ENCODE measurements at regions not wholly inside any gene's neighbourhood (a gene's known extent, or its start where the extent isn't known, plus 50 kb on each side); places are given as distances from the start of the nearest gene placed in this dataset.
"Not testable (repeated sequence)": the region's sequence is repeated elsewhere in the genome, so short reads cannot be mapped to it uniquely, and the experiment has no call there.

DNA sequence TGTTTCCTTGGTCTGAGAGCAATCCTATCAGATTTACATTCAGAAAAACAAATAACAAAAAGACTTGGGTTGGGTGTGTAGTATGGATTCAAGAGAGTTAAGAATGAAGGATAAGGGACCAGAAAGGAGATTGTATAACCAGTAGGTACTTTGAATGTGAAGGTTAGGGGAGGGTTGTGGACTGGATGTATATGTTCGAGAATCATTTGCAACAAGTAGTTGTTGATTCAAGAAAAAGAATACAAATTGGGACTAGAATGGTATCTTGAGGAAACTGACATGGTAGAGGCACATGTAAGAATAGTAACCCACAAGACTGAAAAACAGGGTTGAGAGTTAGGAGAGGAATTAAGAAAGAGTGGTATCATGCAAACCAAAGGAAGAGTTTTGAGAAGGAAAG is 240.0 kb upstream of the PPP1R3A start:
- DNase-seq: no peak
- no peak for ATAC-seq
- ChIA-PET CTCF (no interaction called here), POLR2A (no interaction called here)
- no peaks in the 10 kb centered on the region for H3K9me3 Mint-ChIP-seq (ENCODE audit: insufficient read depth)
- H3K4me3 Mint-ChIP-seq: no peak overlapping the region
- no peaks in the 10 kb centered on the region for H3K27me3 Mint-ChIP-seq (ENCODE audit: low read depth)
- H3K36me3 Mint-ChIP-seq (ENCODE audit: low read depth): no peaks in the 10 kb centered on the region
- H3K4me1 Mint-ChIP-seq (ENCODE audit: low read depth): no peaks in the 10 kb centered on the region
- no peak overlapping the region for H3K27ac Mint-ChIP-seq

DNA sequence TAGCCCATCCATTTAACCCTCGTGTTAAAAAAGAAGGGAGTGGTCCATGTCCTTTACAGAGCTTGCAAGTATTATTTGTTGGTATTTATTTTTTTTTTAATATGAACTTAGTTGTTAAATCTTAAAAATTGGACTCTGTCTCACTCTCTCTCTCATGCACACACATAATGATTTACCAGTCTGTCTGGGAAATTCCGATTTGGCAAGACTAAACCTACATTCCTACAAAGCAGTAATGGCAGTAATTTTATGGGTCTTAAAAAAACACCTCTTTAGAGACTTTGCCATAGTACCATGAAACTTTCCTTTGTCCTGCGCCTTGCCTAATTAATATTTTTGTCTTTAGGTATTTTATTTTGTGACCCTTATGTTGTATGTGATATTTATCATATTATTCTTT is 239.5 kb upstream of the PPP1R3A start:
- H3K36me3 Mint-ChIP-seq (ENCODE audit: low read depth): no peaks in the 10 kb centered on the region
- H3K4me1 Mint-ChIP-seq (ENCODE audit: low read depth): no peaks in the 10 kb centered on the region
- H3K27ac Mint-ChIP-seq: no peak overlapping the region
- no peaks in the 10 kb centered on the region for H3K27me3 Mint-ChIP-seq (ENCODE audit: low read depth)
- ChIA-PET CTCF (no interaction called here), POLR2A (no interaction called here)
- no peak overlapping the region for H3K4me3 Mint-ChIP-seq
- DNase-seq (no peak), ATAC-seq (no peak)
- no peaks in the 10 kb centered on the region for H3K9me3 Mint-ChIP-seq (ENCODE audit: insufficient read depth)

GRCh38 chr7:114156178-114156577 is 237.4 kb upstream of the PPP1R3A start:
- Mint-ChIP-seq H3K4me1 (ENCODE audit: low read depth) (no peaks in the 10 kb centered on the region), H3K4me3 (no peak overlapping the region), H3K27ac (no peak overlapping the region), H3K36me3 (ENCODE audit: low read depth) (no peaks in the 10 kb centered on the region), H3K27me3 (ENCODE audit: low read depth) (no peaks in the 10 kb centered on the region), H3K9me3 (ENCODE audit: insufficient read depth) (no peaks in the 10 kb centered on the region)
- no peak for ATAC-seq
- CTCF ChIA-PET: no interaction called here
- POLR2A ChIA-PET: no interaction called here
- DNase-seq: no peak

DNA sequence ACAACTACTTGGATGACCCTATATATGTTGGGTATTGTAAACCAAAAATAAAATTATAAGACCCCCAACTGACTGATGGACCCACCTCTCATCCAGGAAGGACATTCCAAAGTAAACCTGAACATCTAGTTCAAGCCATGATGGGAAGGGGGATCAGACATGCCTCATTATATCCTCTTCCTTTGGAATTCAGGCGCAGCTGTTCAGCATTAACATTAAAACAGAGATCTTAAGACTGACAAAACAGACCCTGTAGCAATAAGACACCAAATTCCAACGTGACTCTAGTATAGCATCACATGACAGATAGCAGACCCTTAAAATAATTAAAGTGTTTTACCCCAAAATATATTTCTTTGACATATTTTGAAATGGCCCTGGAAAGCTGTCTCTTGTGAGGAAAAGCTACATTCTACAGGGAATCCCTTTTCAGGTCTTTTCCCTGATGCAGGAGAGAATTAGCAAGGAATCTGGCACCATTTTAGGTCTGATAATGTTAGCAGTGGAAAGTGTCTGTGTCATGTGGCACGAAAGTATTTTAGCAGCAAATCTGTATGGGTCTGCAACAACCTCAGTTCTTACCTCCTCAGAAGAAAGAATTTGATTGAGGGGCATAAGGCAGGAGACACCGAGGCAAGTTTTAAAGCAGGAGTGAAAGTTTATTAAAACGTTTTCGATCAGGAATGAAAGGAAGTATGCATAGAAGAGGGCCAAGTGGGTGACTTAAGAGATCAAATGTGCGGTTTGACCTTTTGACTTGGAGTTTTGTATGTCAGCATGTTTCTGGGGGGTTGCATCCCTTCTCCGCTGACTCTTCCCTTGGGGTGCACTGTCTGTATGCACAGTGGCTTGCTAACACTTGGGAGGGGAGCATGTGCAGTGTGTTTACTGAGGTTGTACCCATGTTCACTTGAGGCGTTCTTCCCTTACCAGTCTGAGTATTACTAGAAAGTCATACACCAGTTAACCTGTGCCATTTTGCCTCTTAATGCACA is 236.6 kb upstream of the PPP1R3A start:
- no peak for ATAC-seq
- ChIA-PET POLR2A (no interaction called here), CTCF (no interaction called here)
- no peak for DNase-seq
- no peak overlapping the region for H3K27ac Mint-ChIP-seq
- H3K9me3 Mint-ChIP-seq (ENCODE audit: insufficient read depth): no peaks in the 10 kb centered on the region
- H3K27me3 Mint-ChIP-seq (ENCODE audit: low read depth): no peaks in the 10 kb centered on the region
- H3K4me3 Mint-ChIP-seq: no peak overlapping the region
- H3K36me3 Mint-ChIP-seq (ENCODE audit: low read depth): no peaks in the 10 kb centered on the region
- no peaks in the 10 kb centered on the region for H3K4me1 Mint-ChIP-seq (ENCODE audit: low read depth)

DNA sequence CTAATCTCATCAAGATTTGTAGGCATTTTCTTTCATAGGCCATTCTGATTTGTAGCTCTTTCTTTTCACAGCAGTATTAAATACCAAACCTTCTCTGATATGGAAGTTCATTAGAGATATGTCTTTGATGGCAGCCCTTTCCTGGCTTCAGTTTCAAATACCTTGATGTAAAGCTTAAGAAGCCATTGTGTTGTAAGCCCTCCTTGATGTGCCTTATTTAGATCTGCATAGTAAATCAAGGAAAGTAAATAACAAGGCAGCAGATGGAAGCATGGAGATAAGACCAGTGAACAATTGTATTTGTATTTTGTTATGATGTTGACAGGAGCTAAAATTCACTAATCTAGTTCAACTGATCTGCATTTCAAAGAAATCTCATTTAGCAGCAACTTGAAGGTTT is 234.9 kb upstream of the PPP1R3A start:
- no peak overlapping the region for H3K4me3 Mint-ChIP-seq
- CTCF ChIA-PET: no interaction called here
- H3K9me3 Mint-ChIP-seq (ENCODE audit: insufficient read depth): no peaks in the 10 kb centered on the region
- H3K27ac Mint-ChIP-seq: no peak overlapping the region
- POLR2A ChIA-PET: no interaction called here
- ATAC-seq: no peak
- H3K27me3 Mint-ChIP-seq (ENCODE audit: low read depth): no peaks in the 10 kb centered on the region
- no peak for DNase-seq
- H3K36me3 Mint-ChIP-seq (ENCODE audit: low read depth): no peaks in the 10 kb centered on the region
- no peaks in the 10 kb centered on the region for H3K4me1 Mint-ChIP-seq (ENCODE audit: low read depth)

DNA sequence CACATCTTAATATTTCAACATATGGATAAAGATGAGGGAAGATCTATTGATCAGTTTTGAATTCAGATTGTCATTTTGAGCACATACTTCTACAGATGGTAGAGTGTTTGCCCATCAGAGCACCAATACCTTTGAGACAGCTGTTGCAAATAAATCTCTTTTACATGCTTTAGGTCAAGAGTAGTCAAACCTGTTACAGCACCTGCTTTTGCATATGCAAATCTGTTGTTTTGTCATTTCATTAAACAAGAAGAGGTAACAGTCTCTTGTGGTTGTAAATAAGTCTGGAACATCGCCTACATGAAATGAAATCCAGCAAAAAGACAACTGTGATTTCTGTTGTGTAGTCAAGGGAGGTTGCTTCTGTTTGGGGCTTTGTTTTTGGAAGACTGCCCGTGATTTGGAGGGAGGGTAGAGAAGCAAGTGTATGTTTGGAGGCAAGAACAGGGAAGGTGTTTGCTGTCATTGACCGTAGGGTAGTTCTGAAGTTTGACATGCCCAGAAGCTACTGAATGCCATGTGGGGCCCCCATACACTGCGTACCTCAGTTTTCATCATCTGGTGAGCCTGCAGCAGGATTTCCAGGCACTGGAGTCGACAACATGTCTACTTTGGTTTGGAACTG is 233.6 kb upstream of the PPP1R3A start:
- H3K4me1 Mint-ChIP-seq (ENCODE audit: low read depth): no peaks in the 10 kb centered on the region
- no peak for ATAC-seq
- no peak overlapping the region for H3K27ac Mint-ChIP-seq
- H3K36me3 Mint-ChIP-seq (ENCODE audit: low read depth): no peaks in the 10 kb centered on the region
- POLR2A ChIA-PET: no interaction called here
- H3K27me3 Mint-ChIP-seq (ENCODE audit: low read depth): no peaks in the 10 kb centered on the region
- no peaks in the 10 kb centered on the region for H3K9me3 Mint-ChIP-seq (ENCODE audit: insufficient read depth)
- DNase-seq: no peak
- CTCF ChIA-PET: no interaction called here
- no peak overlapping the region for H3K4me3 Mint-ChIP-seq

DNA sequence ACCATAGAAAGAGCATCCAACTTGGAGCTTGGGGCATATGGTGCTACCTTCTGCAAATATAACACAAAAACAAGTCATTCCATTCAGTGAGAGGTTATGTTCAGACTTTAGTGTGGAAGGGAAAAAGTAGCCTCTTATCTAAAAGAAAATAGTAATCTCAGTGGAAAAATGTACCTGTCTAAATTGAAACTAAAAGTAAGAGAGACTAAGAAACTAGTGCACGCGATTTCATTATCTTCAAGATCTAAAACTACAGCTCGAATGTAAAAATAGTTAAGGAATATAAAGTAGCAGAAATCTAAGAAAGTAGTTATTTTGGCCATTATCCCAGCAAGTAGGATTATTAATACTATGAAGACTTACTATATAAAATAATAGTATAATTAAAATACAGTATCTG is 233.0 kb upstream of the PPP1R3A start:
- no peaks in the 10 kb centered on the region for H3K4me1 Mint-ChIP-seq (ENCODE audit: low read depth)
- ChIA-PET CTCF (no interaction called here), POLR2A (no interaction called here)
- H3K4me3 Mint-ChIP-seq: no peak overlapping the region
- H3K36me3 Mint-ChIP-seq (ENCODE audit: low read depth): no peaks in the 10 kb centered on the region
- DNase-seq (no peak), ATAC-seq (no peak)
- H3K9me3 Mint-ChIP-seq (ENCODE audit: insufficient read depth): no peaks in the 10 kb centered on the region
- no peaks in the 10 kb centered on the region for H3K27me3 Mint-ChIP-seq (ENCODE audit: low read depth)
- no peak overlapping the region for H3K27ac Mint-ChIP-seq

DNA sequence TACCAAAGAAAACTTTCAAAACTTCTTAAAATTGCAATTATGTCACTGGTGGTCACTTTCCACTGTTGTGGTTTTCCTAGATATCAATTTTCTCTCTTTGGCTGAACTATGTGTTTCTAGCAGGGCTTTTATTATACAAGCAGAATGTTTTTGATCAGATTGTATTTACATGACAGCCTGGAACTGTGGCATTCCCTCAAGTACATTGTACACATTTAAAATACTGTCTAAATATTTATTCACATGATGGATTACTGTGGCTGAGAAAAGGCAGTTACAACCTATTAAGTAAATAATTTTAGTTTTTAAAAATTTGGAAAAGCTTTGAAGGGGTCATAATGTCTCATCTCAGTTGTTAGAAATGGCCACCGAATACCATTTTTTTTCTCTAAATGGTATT is 231.9 kb upstream of the PPP1R3A start:
- POLR2A ChIA-PET: no interaction called here
- no peaks in the 10 kb centered on the region for H3K4me1 Mint-ChIP-seq (ENCODE audit: low read depth)
- no peak overlapping the region for H3K27ac Mint-ChIP-seq
- DNase-seq (no peak), ATAC-seq (no peak)
- CTCF ChIA-PET: no interaction called here
- H3K36me3 Mint-ChIP-seq (ENCODE audit: low read depth): no peaks in the 10 kb centered on the region
- no peak overlapping the region for H3K4me3 Mint-ChIP-seq
- H3K27me3 Mint-ChIP-seq (ENCODE audit: low read depth): no peaks in the 10 kb centered on the region
- H3K9me3 Mint-ChIP-seq (ENCODE audit: insufficient read depth): no peaks in the 10 kb centered on the region

GRCh38 chr7:114148779-114149178 is 230.0 kb upstream of the PPP1R3A start:
- no peak overlapping the region for H3K27ac Mint-ChIP-seq
- no peak overlapping the region for H3K4me3 Mint-ChIP-seq
- ATAC-seq (no peak), DNase-seq (no peak)
- POLR2A ChIA-PET: interaction anchor here (0.7 kb wide), 1 partner anchor 14 kb away, joined by 4 read pairs; no protein-coding TSS in a partner anchor
- H3K4me1 Mint-ChIP-seq (ENCODE audit: low read depth): no peaks in the 10 kb centered on the region
- H3K36me3 Mint-ChIP-seq (ENCODE audit: low read depth): no peaks in the 10 kb centered on the region
- no peaks in the 10 kb centered on the region for H3K27me3 Mint-ChIP-seq (ENCODE audit: low read depth)
- H3K9me3 Mint-ChIP-seq (ENCODE audit: insufficient read depth): no peaks in the 10 kb centered on the region
- CTCF ChIA-PET: no interaction called here

DNA sequence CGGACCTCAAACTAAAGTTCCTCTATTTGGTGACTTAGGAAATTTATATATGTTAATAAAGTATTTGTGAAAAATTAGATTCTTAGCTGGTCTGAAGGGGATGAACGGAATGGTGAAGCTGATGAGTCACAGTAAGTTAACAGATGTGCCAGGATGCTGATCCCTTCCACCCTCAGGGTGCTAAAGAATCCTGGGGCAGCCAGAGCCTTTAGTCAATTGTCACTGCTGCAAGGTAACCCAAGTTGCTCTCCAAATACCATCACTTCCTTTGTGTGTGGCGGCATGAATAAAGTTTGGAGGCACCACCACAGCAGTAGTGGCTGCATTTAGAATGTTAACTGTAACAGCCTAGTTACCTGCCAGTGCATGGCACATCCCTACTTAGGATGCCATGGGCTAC is 222.6 kb upstream of the PPP1R3A start:
- Mint-ChIP-seq H3K4me1 (ENCODE audit: low read depth) (no peaks in the 10 kb centered on the region), H3K4me3 (no peak overlapping the region), H3K9me3 (ENCODE audit: insufficient read depth) (no peaks in the 10 kb centered on the region), H3K27me3 (ENCODE audit: low read depth) (no peaks in the 10 kb centered on the region), H3K36me3 (ENCODE audit: low read depth) (no peaks in the 10 kb centered on the region), H3K27ac (no peak overlapping the region)
- ATAC-seq: no peak
- ChIA-PET POLR2A (no interaction called here), CTCF (no interaction called here)
- no peak for DNase-seq

DNA sequence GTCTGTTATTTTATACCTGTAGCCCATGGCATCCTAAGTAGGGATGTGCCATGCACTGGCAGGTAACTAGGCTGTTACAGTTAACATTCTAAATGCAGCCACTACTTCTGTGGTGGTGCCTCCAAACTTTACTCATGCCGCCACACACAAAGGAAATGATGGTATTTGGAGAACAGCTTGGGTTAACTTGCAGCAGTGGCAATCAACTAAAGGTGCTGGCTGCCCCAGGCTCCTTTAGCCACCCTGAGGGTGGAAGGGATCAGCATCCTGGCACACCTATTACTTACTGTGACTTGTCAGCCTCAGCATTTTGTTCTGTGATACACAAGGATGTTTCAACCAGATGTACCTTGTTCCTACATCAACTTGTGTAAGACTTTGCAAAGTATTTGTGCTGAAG is 221.8 kb upstream of the PPP1R3A start:
- Mint-ChIP-seq H3K36me3 (ENCODE audit: low read depth) (no peaks in the 10 kb centered on the region), H3K4me1 (ENCODE audit: low read depth) (no peaks in the 10 kb centered on the region), H3K4me3 (no peak overlapping the region), H3K27me3 (ENCODE audit: low read depth) (no peaks in the 10 kb centered on the region), H3K27ac (no peak overlapping the region), H3K9me3 (ENCODE audit: insufficient read depth) (no peaks in the 10 kb centered on the region)
- ChIA-PET POLR2A (no interaction called here), CTCF (no interaction called here)
- ATAC-seq (no peak), DNase-seq (no peak)

DNA sequence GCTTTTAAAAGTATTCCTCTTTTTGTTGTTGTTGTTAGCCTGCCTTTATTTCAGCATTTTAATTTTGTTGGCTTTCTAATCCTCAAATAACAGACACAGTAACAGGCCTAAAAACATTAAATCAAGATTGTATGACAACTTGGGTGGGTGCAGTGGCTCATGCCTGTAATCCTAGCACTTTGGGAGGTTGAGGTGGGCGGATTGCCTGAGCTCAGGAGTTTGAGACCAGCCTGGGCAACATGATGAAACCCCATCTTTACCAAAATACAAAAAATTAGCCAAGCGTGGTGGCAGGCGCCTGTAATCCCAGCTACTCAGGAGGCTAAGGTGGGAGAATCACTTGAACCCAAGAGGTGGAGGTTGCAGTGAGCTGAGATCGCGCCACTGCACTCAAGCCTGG is 220.9 kb upstream of the PPP1R3A start:
- H3K4me1 Mint-ChIP-seq (ENCODE audit: low read depth); POLR2A ChIA-PET; H3K27me3 Mint-ChIP-seq (ENCODE audit: low read depth); H3K9me3 Mint-ChIP-seq (ENCODE audit: insufficient read depth); H3K36me3 Mint-ChIP-seq (ENCODE audit: low read depth); DNase-seq; H3K27ac Mint-ChIP-seq; CTCF ChIA-PET; H3K4me3 Mint-ChIP-seq; ATAC-seq: not testable (repeated sequence)

DNA sequence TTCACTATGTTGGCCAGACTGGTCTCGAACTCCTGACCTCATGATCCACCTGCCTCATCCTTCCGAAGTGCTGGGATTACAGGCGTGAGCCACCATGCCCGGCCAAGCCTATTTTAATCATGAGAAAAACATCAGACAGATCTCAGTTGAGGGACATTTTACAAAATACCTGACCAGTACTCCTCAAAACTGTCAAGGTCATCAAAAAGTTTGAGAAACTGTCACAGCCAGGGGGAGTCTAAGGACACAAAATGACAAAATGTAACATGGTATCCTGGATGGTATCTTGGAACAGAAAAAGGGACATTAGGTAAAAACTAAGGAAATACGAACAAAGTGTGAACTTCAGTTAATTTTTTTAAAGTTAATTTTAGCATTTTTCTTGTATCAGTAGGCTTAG is 219.8 kb upstream of the PPP1R3A start:
- Mint-ChIP-seq H3K36me3 (ENCODE audit: low read depth) (no peaks in the 10 kb centered on the region), H3K4me1 (ENCODE audit: low read depth) (no peaks in the 10 kb centered on the region), H3K27me3 (ENCODE audit: low read depth) (no peaks in the 10 kb centered on the region), H3K4me3 (no peak overlapping the region), H3K9me3 (ENCODE audit: insufficient read depth) (no peaks in the 10 kb centered on the region), H3K27ac (no peak overlapping the region)
- DNase-seq: no peak
- ChIA-PET POLR2A (no interaction called here), CTCF (no interaction called here)
- ATAC-seq: no peak
